ENCODE measurements at regions not wholly inside any gene's neighbourhood (a gene's known extent, or its start where the extent isn't known, plus 50 kb on each side); places are given as distances from the start of the nearest gene placed in this dataset.

DNA sequence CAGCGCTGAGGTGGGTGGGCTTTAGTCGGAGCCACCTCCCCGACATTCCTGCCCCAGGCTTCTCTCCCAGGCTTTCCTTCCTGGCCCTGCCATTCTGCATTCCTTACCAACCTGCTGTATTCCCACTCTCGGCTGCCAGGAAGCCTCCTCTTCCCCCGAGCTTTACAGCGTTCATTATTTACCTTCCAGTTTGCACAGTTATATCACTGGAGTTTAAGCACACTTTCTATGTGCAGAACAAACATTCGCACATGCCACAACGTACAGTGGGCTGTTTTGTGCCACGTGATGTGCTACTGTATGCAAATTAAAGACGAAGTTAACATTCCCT is 246.3 kb downstream of the SOX11 start:
- peak; percentile 27 for DNase-seq

DNA sequence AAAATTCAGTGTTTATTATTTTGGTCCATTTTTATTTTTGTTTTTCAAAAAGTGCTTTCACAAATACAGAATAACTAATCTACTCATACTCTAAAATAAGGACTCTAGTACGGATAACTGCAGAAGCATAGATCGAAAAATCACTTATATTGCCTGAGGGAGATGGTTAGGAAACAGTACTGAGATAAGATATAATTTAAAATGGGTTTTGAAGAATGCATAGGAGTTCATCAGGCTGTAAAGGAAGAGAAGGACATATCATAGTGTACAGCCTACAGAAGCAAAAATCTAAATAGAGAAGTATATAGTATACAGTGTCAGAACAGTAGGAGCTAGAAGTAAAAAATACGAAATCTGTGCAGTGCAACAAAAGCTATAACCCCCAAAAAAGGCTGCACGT is 247.4 kb downstream of the SOX11 start:
- TF ChIP-seq, protein P1, sequence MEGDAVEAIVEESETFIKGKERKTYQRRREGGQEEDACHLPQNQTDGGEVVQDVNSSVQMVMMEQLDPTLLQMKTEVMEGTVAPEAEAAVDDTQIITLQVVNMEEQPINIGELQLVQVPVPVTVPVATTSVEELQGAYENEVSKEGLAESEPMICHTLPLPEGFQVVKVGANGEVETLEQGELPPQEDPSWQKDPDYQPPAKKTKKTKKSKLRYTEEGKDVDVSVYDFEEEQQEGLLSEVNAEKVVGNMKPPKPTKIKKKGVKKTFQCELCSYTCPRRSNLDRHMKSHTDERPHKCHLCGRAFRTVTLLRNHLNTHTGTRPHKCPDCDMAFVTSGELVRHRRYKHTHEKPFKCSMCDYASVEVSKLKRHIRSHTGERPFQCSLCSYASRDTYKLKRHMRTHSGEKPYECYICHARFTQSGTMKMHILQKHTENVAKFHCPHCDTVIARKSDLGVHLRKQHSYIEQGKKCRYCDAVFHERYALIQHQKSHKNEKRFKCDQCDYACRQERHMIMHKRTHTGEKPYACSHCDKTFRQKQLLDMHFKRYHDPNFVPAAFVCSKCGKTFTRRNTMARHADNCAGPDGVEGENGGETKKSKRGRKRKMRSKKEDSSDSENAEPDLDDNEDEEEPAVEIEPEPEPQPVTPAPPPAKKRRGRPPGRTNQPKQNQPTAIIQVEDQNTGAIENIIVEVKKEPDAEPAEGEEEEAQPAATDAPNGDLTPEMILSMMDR (IDR thresholded peaks at IDR 0.05) = no peak
- H3K27ac Mint-ChIP-seq = no peak overlapping the region
- no peaks in the 10 kb centered on the region for H3K9me3 Mint-ChIP-seq
- peaks cover 30% of the 10 kb centered on the region for H3K4me1 Mint-ChIP-seq
- no peak overlapping the region for H3K4me3 Mint-ChIP-seq
- no peaks in the 10 kb centered on the region for H3K36me3 Mint-ChIP-seq (ENCODE audit: low read depth)
- peaks cover 10% of the 10 kb centered on the region for H3K27me3 Mint-ChIP-seq (ENCODE audit: low read depth, poor library complexity)
- no peak for DNase-seq

More for the DNA sequence above, 246.3 kb downstream of the SOX11 start:
- Mint-ChIP-seq H3K4me3 (no peak overlapping the region), H3K36me3 (ENCODE audit: low read depth) (no peaks in the 10 kb centered on the region), H3K27me3 (ENCODE audit: low read depth, poor library complexity) (peaks cover 10% of the 10 kb centered on the region), H3K9me3 (no peaks in the 10 kb centered on the region), H3K4me1 (peaks cover 30% of the 10 kb centered on the region), H3K27ac (no peak overlapping the region)
- TF ChIP-seq, protein P1 (IDR thresholded peaks at IDR 0.05) = no peak

GRCh38 chr2:5940596-5941535 is 248.7 kb downstream of the SOX11 start:
- H3K27ac Mint-ChIP-seq = no peak overlapping the region
- H3K4me3 Mint-ChIP-seq = no peak overlapping the region
- peaks cover 10% of the 10 kb centered on the region for H3K27me3 Mint-ChIP-seq (ENCODE audit: low read depth, poor library complexity)
- H3K36me3 Mint-ChIP-seq (ENCODE audit: low read depth) = no peaks in the 10 kb centered on the region
- no peak for DNase-seq
- TF ChIP-seq, protein P1 (IDR thresholded peaks at IDR 0.05) = no peak
- H3K9me3 Mint-ChIP-seq = no peaks in the 10 kb centered on the region
- H3K4me1 Mint-ChIP-seq = peaks cover 32% of the 10 kb centered on the region

- no peak overlapping the region for H3K27ac Mint-ChIP-seq
- TF ChIP-seq, protein P1 (IDR thresholded peaks at IDR 0.05) = no peak
These were observed 250.0 kb downstream of the SOX11 start for GRCh38 chr2:5942204-5942603.

DNA sequence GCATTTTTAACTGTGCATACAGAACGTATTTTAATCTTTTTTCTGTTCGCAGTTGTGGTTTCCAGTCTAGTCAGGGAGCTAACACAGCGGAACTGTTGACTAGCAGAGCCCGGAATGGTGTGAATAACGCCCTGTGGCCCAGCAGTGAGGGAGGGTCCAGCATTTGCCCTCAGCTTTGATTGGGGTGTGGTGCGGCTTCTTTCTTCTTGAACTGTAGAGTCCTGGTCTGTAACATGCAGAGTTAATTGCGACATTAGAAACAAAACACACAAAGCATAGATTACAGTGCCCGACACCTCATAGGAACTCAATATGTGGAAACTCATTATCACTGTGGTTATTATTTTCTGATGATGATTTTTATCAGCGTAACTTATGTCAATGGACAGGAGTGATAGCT is 253.6 kb downstream of the SOX11 start:
- Mint-ChIP-seq H3K27me3 (ENCODE audit: low read depth, poor library complexity) (peaks cover 10% of the 10 kb centered on the region), H3K9me3 (no peaks in the 10 kb centered on the region), H3K27ac (no peak overlapping the region), H3K4me3 (no peak overlapping the region), H3K36me3 (ENCODE audit: low read depth) (no peaks in the 10 kb centered on the region), H3K4me1 (peaks cover 30% of the 10 kb centered on the region)
- DNase-seq = no peak
- TF ChIP-seq, protein P1 (IDR thresholded peaks at IDR 0.05) = no peak

More at GRCh38 chr2:5942204-5942603, 250.0 kb downstream of the SOX11 start:
- Mint-ChIP-seq H3K36me3 (ENCODE audit: low read depth) (no peaks in the 10 kb centered on the region), H3K4me1 (peaks cover 39% of the 10 kb centered on the region), H3K27me3 (ENCODE audit: low read depth, poor library complexity) (peaks cover 10% of the 10 kb centered on the region), H3K9me3 (no peaks in the 10 kb centered on the region), H3K4me3 (no peak overlapping the region)
- DNase-seq = no peak
